Activated CD4-positive, alpha-beta memory T cell treated with anti-CD3 and anti-CD28 coated beads for 36 hours (primary cell): ENCODE measurements at regions not wholly inside any gene's neighbourhood (a gene's known extent, or its start where the extent isn't known, plus 50 kb on each side); places are given as distances from the start of the nearest gene placed in this dataset.
"Not testable (repeated sequence)": the region's sequence is repeated elsewhere in the genome, so short reads cannot be mapped to it uniquely, and the experiment has no call there.

Experiments used
- CTCF ChIA-PET: fragments of 350-600 bp; sonication (Branson Sonifier 250); formaldehyde crosslinking; loops from one replicate; lab custom pipeline; 2021; ENCODE audit warnings: antibody characterized with exemption, inconsistent platforms; lab: Charles Lee
- POLR2A ChIA-PET: fragments of 350-600 bp; sonication (Branson Sonifier 250); formaldehyde crosslinking; loops from one replicate; lab custom pipeline; 2021; ENCODE audit warnings: antibody characterized with exemption; lab: Charles Lee
- DNase-seq: peaks from one replicate; pipeline ENCODE4 v3.0.0-alpha.2; 2020
- H3K27ac Mint-ChIP-seq: one replicate; pipeline ENCODE4 v1.8.0; 2021; ENCODE audit warnings: mixed read lengths
- H3K27me3 Mint-ChIP-seq: one replicate; pipeline ENCODE4 v1.8.0; 2021; ENCODE audit warnings: mixed read lengths
- H3K36me3 Mint-ChIP-seq: one replicate; pipeline ENCODE4 v1.8.0; 2021; ENCODE audit warnings: mixed read lengths
- H3K4me1 Mint-ChIP-seq: one replicate; pipeline ENCODE4 v1.8.0; 2021; ENCODE audit warnings: low read depth, mixed read lengths
- H3K4me3 Mint-ChIP-seq: one replicate; pipeline ENCODE4 v1.8.0; 2021; ENCODE audit warnings: mild to moderate bottlenecking, mixed read lengths
- H3K9me3 Mint-ChIP-seq: one replicate; pipeline ENCODE4 v1.8.0; 2021; ENCODE audit warnings: mixed read lengths
- intact Hi-C: fragments of 100-400 bp; cut with micrococcal nuclease; formaldehyde crosslinking; loops from one replicate; pipeline ENCODE4 v1.15.1; 2023

- no peak for DNase-seq
- Mint-ChIP-seq H3K4me1 (no peaks in the 10 kb centered on the region), H3K36me3 (no peaks in the 10 kb centered on the region), H3K27me3 (no peaks in the 10 kb centered on the region), H3K4me3 (no peak overlapping the region), H3K9me3 (no peaks in the 10 kb centered on the region), H3K27ac (no peak overlapping the region)
- intact Hi-C loops: no loop called here
- POLR2A ChIA-PET: no interaction called here
- CTCF ChIA-PET: no interaction called here
These were observed 108.5 kb downstream of the ZIC4 start for GRCh38 chr3:147297761-147298350.

GRCh38 chr3:147287370-147287769, 119.0 kb downstream of the ZIC4 start:
- POLR2A ChIA-PET: interaction anchor here (0.7 kb wide), 1 partner anchor 25 kb away, joined by 4 read pairs; no protein-coding TSS in a partner anchor
- H3K4me1 Mint-ChIP-seq, H3K27ac Mint-ChIP-seq, H3K4me3 Mint-ChIP-seq, CTCF ChIA-PET, intact Hi-C loops, H3K36me3 Mint-ChIP-seq, DNase-seq, H3K9me3 Mint-ChIP-seq, H3K27me3 Mint-ChIP-seq: not testable (repeated sequence)

- intact Hi-C loops: no loop called here
- no peaks in the 10 kb centered on the region for H3K36me3 Mint-ChIP-seq
- H3K4me3 Mint-ChIP-seq: no peak overlapping the region
- ChIA-PET POLR2A (no interaction called here), CTCF (no interaction called here)
- no peak overlapping the region for H3K27ac Mint-ChIP-seq
- no peaks in the 10 kb centered on the region for H3K27me3 Mint-ChIP-seq
- H3K4me1 Mint-ChIP-seq: no peaks in the 10 kb centered on the region
- H3K9me3 Mint-ChIP-seq: peaks cover 22% of the 10 kb centered on the region
- no peak for DNase-seq
These were observed 136.4 kb downstream of the ZIC4 start for GRCh38 chr3:147269907-147270306.

GRCh38 chr3:147267434-147267833, 138.9 kb downstream of the ZIC4 start:
- Mint-ChIP-seq H3K27me3 (no peaks in the 10 kb centered on the region), H3K4me3 (no peak overlapping the region), H3K4me1 (no peaks in the 10 kb centered on the region), H3K36me3 (no peaks in the 10 kb centered on the region), H3K9me3 (peaks cover 14% of the 10 kb centered on the region), H3K27ac (no peak overlapping the region)
- ChIA-PET CTCF (no interaction called here), POLR2A (no interaction called here)
- intact Hi-C loops: no loop called here
- no peak for DNase-seq

GRCh38 chr3:147257944-147258343, 148.4 kb downstream of the ZIC4 start:
- H3K36me3 Mint-ChIP-seq: no peaks in the 10 kb centered on the region
- H3K4me1 Mint-ChIP-seq: no peaks in the 10 kb centered on the region
- DNase-seq: no peak
- intact Hi-C loops: no loop called here
- no peaks in the 10 kb centered on the region for H3K27me3 Mint-ChIP-seq
- no peak overlapping the region for H3K4me3 Mint-ChIP-seq
- POLR2A ChIA-PET: no interaction called here
- CTCF ChIA-PET: no interaction called here
- no peak overlapping the region for H3K27ac Mint-ChIP-seq
- peaks cover 4% of the 10 kb centered on the region for H3K9me3 Mint-ChIP-seq

- Mint-ChIP-seq H3K27me3 (no peaks in the 10 kb centered on the region), H3K36me3 (no peaks in the 10 kb centered on the region), H3K4me1 (no peaks in the 10 kb centered on the region), H3K9me3 (peaks cover 4% of the 10 kb centered on the region), H3K4me3 (no peak overlapping the region), H3K27ac (no peak overlapping the region)
- intact Hi-C loops: no loop called here
- DNase-seq: no peak
- CTCF ChIA-PET: no interaction called here
- POLR2A ChIA-PET: interaction anchor here (0.6 kb wide), 1 partner anchor 335 kb away, joined by 4 read pairs; no protein-coding TSS in a partner anchor
These were observed 149.6 kb downstream of the ZIC4 start for GRCh38 chr3:147256739-147257138.

GRCh38 chr3:147246906-147247305, 159.4 kb downstream of the ZIC4 start:
- POLR2A ChIA-PET: no interaction called here
- no peaks in the 10 kb centered on the region for H3K4me1 Mint-ChIP-seq
- CTCF ChIA-PET: no interaction called here
- H3K27me3 Mint-ChIP-seq: no peaks in the 10 kb centered on the region
- DNase-seq: no peak
- no peak overlapping the region for H3K4me3 Mint-ChIP-seq
- no peaks in the 10 kb centered on the region for H3K36me3 Mint-ChIP-seq
- H3K9me3 Mint-ChIP-seq: peaks cover 4% of the 10 kb centered on the region
- intact Hi-C loops: no loop called here
- H3K27ac Mint-ChIP-seq: no peak overlapping the region

GRCh38 chr3:147245638-147246037, 160.7 kb downstream of the ZIC4 start:
- CTCF ChIA-PET, POLR2A ChIA-PET, H3K36me3 Mint-ChIP-seq, H3K27ac Mint-ChIP-seq, H3K9me3 Mint-ChIP-seq, H3K4me1 Mint-ChIP-seq, DNase-seq, H3K27me3 Mint-ChIP-seq, intact Hi-C loops, H3K4me3 Mint-ChIP-seq: not testable (repeated sequence)

GRCh38 chr3:147245022-147245421, 161.3 kb downstream of the ZIC4 start:
- H3K36me3 Mint-ChIP-seq, H3K27ac Mint-ChIP-seq, POLR2A ChIA-PET, intact Hi-C loops, H3K9me3 Mint-ChIP-seq, H3K4me1 Mint-ChIP-seq, H3K27me3 Mint-ChIP-seq, CTCF ChIA-PET, H3K4me3 Mint-ChIP-seq, DNase-seq: not testable (repeated sequence)

GRCh38 chr3:147244397-147244796, 161.9 kb downstream of the ZIC4 start:
- Mint-ChIP-seq H3K27me3 (no peaks in the 10 kb centered on the region), H3K4me1 (no peaks in the 10 kb centered on the region), H3K9me3 (peaks cover 4% of the 10 kb centered on the region), H3K4me3 (no peak overlapping the region), H3K27ac (no peak overlapping the region), H3K36me3 (no peaks in the 10 kb centered on the region)
- intact Hi-C loops: no loop called here
- DNase-seq: no peak
- ChIA-PET POLR2A (no interaction called here), CTCF (no interaction called here)

GRCh38 chr3:147240581-147240980, 165.8 kb downstream of the ZIC4 start:
- POLR2A ChIA-PET: no interaction called here
- Mint-ChIP-seq H3K36me3 (no peaks in the 10 kb centered on the region), H3K27me3 (no peaks in the 10 kb centered on the region), H3K9me3 (no peaks in the 10 kb centered on the region), H3K4me3 (no peak overlapping the region), H3K4me1 (no peaks in the 10 kb centered on the region), H3K27ac (no peak overlapping the region)
- intact Hi-C loops: no loop called here
- DNase-seq: no peak
- CTCF ChIA-PET: no interaction called here

GRCh38 chr3:147237991-147238390, 168.4 kb downstream of the ZIC4 start:
- no peaks in the 10 kb centered on the region for H3K4me1 Mint-ChIP-seq
- no peaks in the 10 kb centered on the region for H3K36me3 Mint-ChIP-seq
- H3K9me3 Mint-ChIP-seq: no peaks in the 10 kb centered on the region
- intact Hi-C loops: no loop called here
- no peak overlapping the region for H3K4me3 Mint-ChIP-seq
- CTCF ChIA-PET: no interaction called here
- POLR2A ChIA-PET: no interaction called here
- no peak for DNase-seq
- H3K27ac Mint-ChIP-seq: no peak overlapping the region
- H3K27me3 Mint-ChIP-seq: no peaks in the 10 kb centered on the region

- POLR2A ChIA-PET, intact Hi-C loops, H3K4me3 Mint-ChIP-seq, DNase-seq, CTCF ChIA-PET, H3K27me3 Mint-ChIP-seq, H3K4me1 Mint-ChIP-seq, H3K36me3 Mint-ChIP-seq, H3K27ac Mint-ChIP-seq, H3K9me3 Mint-ChIP-seq: not testable (repeated sequence)
These were observed 174.4 kb downstream of the ZIC4 start for GRCh38 chr3:147231980-147232379.
